ENCODE measurements at regions not wholly inside any gene's neighbourhood (a gene's known extent, or its start where the extent isn't known, plus 50 kb on each side); places are given as distances from the start of the nearest gene placed in this dataset.

GRCh38 chr11:19631712-19632498 lies 80.7 kb upstream of the NAV2 start:
- TF ChIP-seq TCF4 (CRISPR knock-in tag; IDR thresholded peaks at IDR 0.05; ENCODE audit: borderline replicate concordance), result 0 out of 2 replicates have a peak, but pooled peaks have one; percentile 21
- no peak for TF ChIP-seq ZNF8 (CRISPR knock-in tag; IDR thresholded peaks at IDR 0.05)
- peak; percentile 59 for ATAC-seq

GRCh38 chr11:19628018-19628417 lies 84.6 kb upstream of the NAV2 start:
- peak; percentile 62 for ATAC-seq
- TF ChIP-seq PATZ1 (CRISPR knock-in tag; IDR thresholded peaks at IDR 0.05; ENCODE audit: borderline replicate concordance) (no peak), CSDC2 (CRISPR knock-in tag; IDR thresholded peaks at IDR 0.05) (no peak), ZC3H10 (CRISPR knock-in tag; IDR thresholded peaks at IDR 0.05) (no peak), CREB5 (CRISPR knock-in tag; IDR thresholded peaks at IDR 0.05; ENCODE audit: low read depth) (no peak), GLIS3 (CRISPR knock-in tag; IDR thresholded peaks at IDR 0.05) (no peak), PPARA (CRISPR knock-in tag; IDR thresholded peaks at IDR 0.05; ENCODE audit: borderline replicate concordance) (no peak), TCF4 (CRISPR knock-in tag; IDR thresholded peaks at IDR 0.05; ENCODE audit: borderline replicate concordance) (no peak), ISL1 (CRISPR knock-in tag; IDR thresholded peaks at IDR 0.05) (no peak), BACH2 (CRISPR knock-in tag; IDR thresholded peaks at IDR 0.05; ENCODE audit: borderline replicate concordance) (no peak), TSHZ2 (CRISPR knock-in tag; IDR thresholded peaks at IDR 0.05) (no peak), SNAI2 (CRISPR knock-in tag; IDR thresholded peaks at IDR 0.05) (no peak), ZFP30 (CRISPR knock-in tag; IDR thresholded peaks at IDR 0.05) (no peak), ZFP3 (CRISPR knock-in tag; IDR thresholded peaks at IDR 0.05) (no peak), ESRRG (CRISPR knock-in tag; IDR thresholded peaks at IDR 0.05) (no peak), ZNF8 (CRISPR knock-in tag; IDR thresholded peaks at IDR 0.05) (no peak), ZNF565 (CRISPR knock-in tag; conservative IDR thresholded peaks at IDR 0.05; ENCODE audit: low read depth) (no peak), OSR1 (CRISPR knock-in tag; IDR thresholded peaks at IDR 0.05) (no peak)

GRCh38 chr11:19627566-19627965 lies 85.1 kb upstream of the NAV2 start:
- no peak for ATAC-seq
- no peak for TF ChIP-seq PPARA (CRISPR knock-in tag; IDR thresholded peaks at IDR 0.05; ENCODE audit: borderline replicate concordance)

- TF ChIP-seq GLIS3 (CRISPR knock-in tag; IDR thresholded peaks at IDR 0.05) (no peak), ZNF565 (CRISPR knock-in tag; conservative IDR thresholded peaks at IDR 0.05; ENCODE audit: low read depth) (no peak), CSRNP3 (CRISPR knock-in tag; IDR thresholded peaks at IDR 0.05) (no peak), ZNF8 (CRISPR knock-in tag; IDR thresholded peaks at IDR 0.05) (no peak), ZFP3 (CRISPR knock-in tag; IDR thresholded peaks at IDR 0.05) (no peak), ISL1 (CRISPR knock-in tag; IDR thresholded peaks at IDR 0.05) (no peak), SNAI2 (CRISPR knock-in tag; IDR thresholded peaks at IDR 0.05) (no peak), BACH2 (CRISPR knock-in tag; IDR thresholded peaks at IDR 0.05; ENCODE audit: borderline replicate concordance) (no peak), POU6F1 (CRISPR knock-in tag; IDR thresholded peaks at IDR 0.05; ENCODE audit: borderline replicate concordance, low read depth) (no peak), CREB5 (CRISPR knock-in tag; IDR thresholded peaks at IDR 0.05; ENCODE audit: low read depth) (no peak), TCF4 (CRISPR knock-in tag; IDR thresholded peaks at IDR 0.05; ENCODE audit: borderline replicate concordance) (no peak)
- no peak for ATAC-seq
These were observed 87.2 kb upstream of the NAV2 start for GRCh38 chr11:19625438-19625837.
